ENCODE measurements at regions not wholly inside any gene's neighbourhood (a gene's known extent, or its start where the extent isn't known, plus 50 kb on each side); places are given as distances from the start of the nearest gene placed in this dataset.

- TF ChIP-seq GATA2 (IDR thresholded peaks at IDR 0.05; ENCODE audit: low read depth, low read length) (no peak), GATA3 (IDR thresholded peaks at IDR 0.05; ENCODE audit: low read depth, low read length) (no peak)
Observed at GRCh38 chr1:181413836-181414235, 69.5 kb upstream of the CACNA1E start.

GRCh38 chr1:181416268-181416860 is 67.0 kb upstream of the CACNA1E start:
- no peak for TF ChIP-seq GATA2 (IDR thresholded peaks at IDR 0.05; ENCODE audit: low read depth, low read length)
- no peak for TF ChIP-seq GATA3 (IDR thresholded peaks at IDR 0.05; ENCODE audit: low read depth, low read length)

GRCh38 chr1:181417915-181418314 is 65.4 kb upstream of the CACNA1E start:
- TF ChIP-seq GATA3 (IDR thresholded peaks at IDR 0.05; ENCODE audit: low read depth, low read length) (no peak), GATA2 (IDR thresholded peaks at IDR 0.05; ENCODE audit: low read depth, low read length) (no peak)

GRCh38 chr1:181423301-181423918 is 59.9 kb upstream of the CACNA1E start:
- no peak for TF ChIP-seq GATA3 (IDR thresholded peaks at IDR 0.05; ENCODE audit: low read depth, low read length)
- no peak for TF ChIP-seq GATA2 (IDR thresholded peaks at IDR 0.05; ENCODE audit: low read depth, low read length)

- TF ChIP-seq GATA2 (IDR thresholded peaks at IDR 0.05; ENCODE audit: low read depth, low read length) (no peak), GATA3 (IDR thresholded peaks at IDR 0.05; ENCODE audit: low read depth, low read length) (no peak)
Observed at GRCh38 chr1:181424786-181425403, 58.4 kb upstream of the CACNA1E start.

GRCh38 chr1:181425566-181425965 is 57.8 kb upstream of the CACNA1E start:
- TF ChIP-seq GATA3 (IDR thresholded peaks at IDR 0.05; ENCODE audit: low read depth, low read length) (no peak), GATA2 (IDR thresholded peaks at IDR 0.05; ENCODE audit: low read depth, low read length) (no peak)

GRCh38 chr1:181429462-181429861 is 53.9 kb upstream of the CACNA1E start:
- TF ChIP-seq GATA2 (IDR thresholded peaks at IDR 0.05; ENCODE audit: low read depth, low read length) (no peak), GATA3 (IDR thresholded peaks at IDR 0.05; ENCODE audit: low read depth, low read length) (no peak)

GRCh38 chr1:181430015-181430885 is 53.1 kb upstream of the CACNA1E start:
- no peak for TF ChIP-seq GATA2 (IDR thresholded peaks at IDR 0.05; ENCODE audit: low read depth, low read length)
- TF ChIP-seq GATA3 (IDR thresholded peaks at IDR 0.05; ENCODE audit: low read depth, low read length) = no peak

Measured in SH-SY5Y (cell line).